IMR-90 (cell line): ENCODE measurements at regions not wholly inside any gene's neighbourhood (a gene's known extent, or its start where the extent isn't known, plus 50 kb on each side); places are given as distances from the start of the nearest gene placed in this dataset.

Source experiments
- CEBPB ChIP-seq: IDR thresholded peaks from 2 replicates; pipeline ENCODE4 v1.6.1; 2012; ENCODE audit warnings: low read depth, low read length, improper control_type of control experiment
- CHD1 ChIP-seq: IDR thresholded peaks from 2 replicates; pipeline ENCODE4 v1.6.1; 2012; ENCODE audit warnings: low read depth, low read length, improper control_type of control experiment
- CTCF ChIP-seq: conservative IDR thresholded peaks from 2 replicates; pipeline ENCODE4 v1.5.1; 2012; ENCODE audit warnings: mild to moderate bottlenecking, low read depth, low read length, improper control_type of control experiment
- FOS ChIP-seq: fragments of 150-350 bp; IDR thresholded peaks from 2 replicates; pipeline ENCODE4 v1.6.1; 2016; ENCODE audit warnings: low read depth, low read length
- MAZ ChIP-seq: IDR thresholded peaks from 2 replicates; pipeline ENCODE4 v1.6.1; 2012; ENCODE audit warnings: low read depth, mild to moderate bottlenecking, low read length, improper control_type of control experiment, moderate library complexity, borderline replicate concordance
- POLR2A ChIP-seq: IDR thresholded peaks from 2 replicates; pipeline ENCODE4 v1.6.1; 2012; ENCODE audit warnings: mild to moderate bottlenecking, low read depth, low read length
- SMC3 ChIP-seq: fragments of 150-350 bp; IDR thresholded peaks from 2 replicates; pipeline ENCODE4 v1.6.1; 2016; ENCODE audit warnings: low read depth, mild to moderate bottlenecking, antibody characterized with exemption, low read length, moderate library complexity
- USF2 ChIP-seq: fragments of 150-350 bp; IDR thresholded peaks from 2 replicates; pipeline ENCODE4 v1.6.1; 2017; ENCODE audit warnings: mild to moderate bottlenecking, antibody characterized with exemption, low read length, low read depth

- TF ChIP-seq CTCF (no peak), CHD1 (no peak), USF2 (no peak), POLR2A (no peak), SMC3 (no peak), CEBPB (no peak), FOS (no peak), MAZ (no peak)
Observed at GRCh38 chr15:91801836-91802534, 51.5 kb upstream of the SLCO3A1 start.
